ENCODE measurements at regions not wholly inside any gene's neighbourhood (a gene's known extent, or its start where the extent isn't known, plus 50 kb on each side); places are given as distances from the start of the nearest gene placed in this dataset.
A peak's percentile ranks its signal among the peaks of the same experiment; 100 is the strongest.

DNA sequence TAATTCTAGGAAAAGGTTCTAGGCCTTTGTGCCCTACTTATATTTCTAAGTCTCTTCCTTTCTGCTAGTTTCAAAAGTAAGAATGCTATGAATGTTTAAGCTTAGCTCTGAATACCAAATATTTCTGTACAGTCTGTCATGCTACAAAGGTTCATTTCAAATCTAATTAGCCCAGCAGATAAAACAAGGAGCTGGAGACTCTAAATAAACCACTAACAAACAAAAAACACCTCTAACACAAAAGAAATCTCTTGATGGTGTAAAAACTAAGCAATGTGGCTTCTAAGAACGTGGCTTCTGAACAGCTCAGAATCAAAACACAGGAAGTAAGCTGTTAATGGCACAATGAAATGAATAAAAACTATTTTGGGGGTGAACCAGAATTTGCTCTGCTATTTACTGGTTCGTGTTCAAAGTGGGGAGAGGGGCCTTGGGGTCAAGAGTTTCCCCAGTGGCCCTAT is 198.3 kb downstream of the BCAS1 start:
- no peak for DNase-seq (ENCODE audit: low spot score)
- H3K9me3 Mint-ChIP-seq (ENCODE audit: low read depth), result no peaks in the 10 kb centered on the region
- H3K4me1 Mint-ChIP-seq (ENCODE audit: low read depth), result peaks cover 35% of the 10 kb centered on the region
- H3K36me3 Mint-ChIP-seq (ENCODE audit: low read depth), result no peaks in the 10 kb centered on the region
- no peaks in the 10 kb centered on the region for H3K27me3 Mint-ChIP-seq (ENCODE audit: low read depth)
- peak overlapping the region; percentile 83 for H3K27ac Mint-ChIP-seq (ENCODE audit: unreplicated experiment)
- TF ChIP-seq, protein P1, sequence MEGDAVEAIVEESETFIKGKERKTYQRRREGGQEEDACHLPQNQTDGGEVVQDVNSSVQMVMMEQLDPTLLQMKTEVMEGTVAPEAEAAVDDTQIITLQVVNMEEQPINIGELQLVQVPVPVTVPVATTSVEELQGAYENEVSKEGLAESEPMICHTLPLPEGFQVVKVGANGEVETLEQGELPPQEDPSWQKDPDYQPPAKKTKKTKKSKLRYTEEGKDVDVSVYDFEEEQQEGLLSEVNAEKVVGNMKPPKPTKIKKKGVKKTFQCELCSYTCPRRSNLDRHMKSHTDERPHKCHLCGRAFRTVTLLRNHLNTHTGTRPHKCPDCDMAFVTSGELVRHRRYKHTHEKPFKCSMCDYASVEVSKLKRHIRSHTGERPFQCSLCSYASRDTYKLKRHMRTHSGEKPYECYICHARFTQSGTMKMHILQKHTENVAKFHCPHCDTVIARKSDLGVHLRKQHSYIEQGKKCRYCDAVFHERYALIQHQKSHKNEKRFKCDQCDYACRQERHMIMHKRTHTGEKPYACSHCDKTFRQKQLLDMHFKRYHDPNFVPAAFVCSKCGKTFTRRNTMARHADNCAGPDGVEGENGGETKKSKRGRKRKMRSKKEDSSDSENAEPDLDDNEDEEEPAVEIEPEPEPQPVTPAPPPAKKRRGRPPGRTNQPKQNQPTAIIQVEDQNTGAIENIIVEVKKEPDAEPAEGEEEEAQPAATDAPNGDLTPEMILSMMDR (IDR thresholded peaks at IDR 0.05), result no peak
- peak overlapping the region; percentile 13 for H3K4me3 Mint-ChIP-seq (ENCODE audit: unreplicated experiment)

DNA sequence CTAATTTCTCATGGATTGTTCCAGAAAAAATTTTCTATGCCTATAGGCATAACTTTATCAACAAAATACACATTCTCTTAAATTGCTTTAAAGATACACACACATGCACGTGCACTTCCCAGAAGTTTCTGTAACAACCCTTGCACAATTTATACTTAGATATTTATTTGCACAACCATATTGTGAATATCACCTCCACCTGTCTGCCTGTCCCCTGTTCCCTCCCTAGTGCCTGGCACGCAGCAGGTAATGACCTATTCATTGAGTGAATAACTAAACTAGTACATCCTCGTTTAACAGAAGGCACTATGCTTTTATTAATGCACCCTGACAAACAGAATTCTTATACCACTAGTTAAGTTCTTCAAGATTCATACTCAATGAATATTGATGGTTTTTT is 198.9 kb downstream of the BCAS1 start:
- Mint-ChIP-seq H3K4me1 (ENCODE audit: low read depth) (peaks cover 41% of the 10 kb centered on the region), H3K4me3 (ENCODE audit: unreplicated experiment) (no peak overlapping the region), H3K36me3 (ENCODE audit: low read depth) (no peaks in the 10 kb centered on the region)

DNA sequence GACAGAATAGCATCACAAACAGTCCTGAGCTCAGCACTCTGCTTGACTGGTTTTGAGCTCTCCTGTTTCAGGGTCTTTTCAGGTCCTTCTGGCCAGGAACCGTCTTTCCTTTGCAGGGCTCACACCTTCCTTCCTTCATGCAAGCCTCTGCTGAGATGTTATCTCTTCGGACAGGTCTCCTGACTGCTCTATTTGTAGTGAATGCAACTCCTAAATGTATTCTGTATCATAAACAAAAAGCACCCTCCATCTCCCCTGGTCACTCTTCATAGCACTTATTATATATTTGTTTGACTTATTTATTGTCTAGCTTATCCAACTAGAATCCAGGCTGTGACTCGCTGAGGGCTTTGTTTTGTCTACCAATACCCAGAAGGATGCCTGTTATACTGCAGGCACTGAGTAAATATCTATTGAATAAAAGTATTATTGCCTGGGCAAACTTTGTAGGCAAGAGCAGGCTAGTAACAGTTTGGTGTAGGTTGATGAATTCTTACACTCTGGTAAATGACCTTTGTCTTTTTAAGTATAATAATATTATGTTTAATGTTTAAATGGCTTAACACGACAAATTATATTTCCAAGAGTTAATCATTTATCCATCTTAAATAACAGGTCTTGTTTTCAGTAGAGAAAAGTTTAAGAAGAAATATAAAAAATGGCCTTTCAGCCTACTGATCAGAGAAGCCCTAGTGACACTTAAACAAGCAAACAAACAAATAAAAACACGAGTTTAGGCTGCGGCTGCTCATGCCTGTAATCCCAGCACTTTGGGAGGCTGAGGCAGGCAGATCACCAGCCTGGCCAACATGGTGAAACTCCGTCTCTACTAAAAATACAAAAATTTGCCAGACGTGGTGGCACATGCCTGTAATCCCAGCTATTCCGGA is 199.7 kb downstream of the BCAS1 start:
- H3K36me3 Mint-ChIP-seq (ENCODE audit: low read depth), result no peaks in the 10 kb centered on the region
- no peak overlapping the region for H3K27ac Mint-ChIP-seq (ENCODE audit: unreplicated experiment)
- H3K9me3 Mint-ChIP-seq (ENCODE audit: low read depth), result no peaks in the 10 kb centered on the region
- no peaks in the 10 kb centered on the region for H3K27me3 Mint-ChIP-seq (ENCODE audit: low read depth)
- peaks cover 50% of the 10 kb centered on the region for H3K4me1 Mint-ChIP-seq (ENCODE audit: low read depth)
- no peak for DNase-seq (ENCODE audit: low spot score)
- TF ChIP-seq, protein P1 (IDR thresholded peaks at IDR 0.05), result no peak
- no peak overlapping the region for H3K4me3 Mint-ChIP-seq (ENCODE audit: unreplicated experiment)

More for the DNA sequence above, 198.9 kb downstream of the BCAS1 start:
- no peaks in the 10 kb centered on the region for H3K27me3 Mint-ChIP-seq (ENCODE audit: low read depth)
- TF ChIP-seq, protein P1 (IDR thresholded peaks at IDR 0.05), result no peak
- H3K9me3 Mint-ChIP-seq (ENCODE audit: low read depth), result no peaks in the 10 kb centered on the region
- peak overlapping the region; percentile 83 for H3K27ac Mint-ChIP-seq (ENCODE audit: unreplicated experiment)
- no peak for DNase-seq (ENCODE audit: low spot score)

DNA sequence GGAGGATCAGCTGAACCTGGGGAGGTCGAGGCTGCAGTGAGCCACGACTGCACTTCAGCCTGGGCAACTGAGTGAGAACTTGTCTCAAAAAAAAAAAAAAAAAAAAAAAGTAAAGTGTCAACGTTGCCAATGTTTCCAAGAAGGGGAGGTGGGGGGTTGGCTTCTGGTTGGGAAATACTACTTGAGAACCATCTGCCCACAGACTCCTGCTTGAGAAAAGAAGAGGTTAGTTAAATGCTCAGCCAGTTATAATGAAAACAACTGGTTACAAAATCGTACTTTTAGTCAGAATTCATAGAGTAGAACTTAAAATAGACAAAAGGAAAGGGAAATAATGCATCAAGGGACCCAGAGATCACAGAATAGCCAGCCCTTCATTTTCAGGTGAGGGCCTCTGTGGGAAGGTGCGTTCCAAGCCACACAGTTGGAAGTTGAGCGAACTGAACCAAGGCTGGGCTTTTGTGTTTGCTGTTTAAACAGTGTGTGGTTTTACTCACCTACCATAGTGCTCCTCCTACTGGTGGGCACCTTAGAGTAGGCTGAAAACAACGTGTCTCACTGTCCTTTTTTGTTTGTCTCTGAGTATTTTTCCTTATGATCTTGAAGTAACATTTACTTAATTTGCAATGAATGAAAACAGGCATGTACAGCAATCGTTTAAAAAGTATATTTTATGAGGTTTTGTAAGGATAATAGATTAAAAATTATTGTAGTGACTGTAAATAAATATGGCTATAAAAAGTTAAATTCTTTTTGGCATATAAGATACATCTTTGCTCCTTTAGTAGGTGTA is 200.7 kb downstream of the BCAS1 start:
- H3K36me3 Mint-ChIP-seq (ENCODE audit: low read depth), result no peaks in the 10 kb centered on the region
- TF ChIP-seq, protein P1 (IDR thresholded peaks at IDR 0.05), result peak; percentile 90
- peak overlapping the region; percentile 39 for H3K27ac Mint-ChIP-seq (ENCODE audit: unreplicated experiment)
- H3K4me3 Mint-ChIP-seq (ENCODE audit: unreplicated experiment), result no peak overlapping the region
- peaks cover 56% of the 10 kb centered on the region for H3K4me1 Mint-ChIP-seq (ENCODE audit: low read depth)
- no peaks in the 10 kb centered on the region for H3K27me3 Mint-ChIP-seq (ENCODE audit: low read depth)
- no peak for DNase-seq (ENCODE audit: low spot score)
- no peaks in the 10 kb centered on the region for H3K9me3 Mint-ChIP-seq (ENCODE audit: low read depth)

DNA sequence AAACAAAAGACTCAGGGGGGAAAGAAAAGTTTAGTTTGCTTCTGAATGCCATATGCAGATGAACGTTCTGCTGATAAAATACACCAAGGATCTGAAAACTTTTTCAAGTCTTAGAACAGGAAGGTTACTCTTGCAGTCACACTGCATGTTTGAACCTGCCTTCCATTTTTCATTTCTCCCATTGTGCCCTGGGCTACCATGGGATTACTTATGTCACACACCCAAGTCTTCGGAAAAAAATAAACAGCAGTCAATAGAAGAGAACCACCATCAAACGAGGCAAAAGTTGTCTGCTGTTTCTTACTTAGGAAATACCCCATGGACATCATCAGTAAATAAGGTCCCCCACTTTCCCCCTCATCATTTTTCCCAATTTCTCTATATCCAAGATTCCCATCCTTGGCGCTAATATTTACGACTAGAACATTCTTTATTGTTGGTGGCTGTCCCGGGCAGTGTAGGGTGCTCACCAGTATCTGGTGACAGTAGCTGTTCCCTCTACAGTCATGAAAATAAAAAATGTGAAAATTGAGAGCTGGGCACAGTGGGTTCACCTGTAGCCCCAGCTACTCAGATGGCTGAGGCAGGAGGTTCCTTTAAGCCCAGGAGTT is 202.5 kb downstream of the BCAS1 start:
- no peaks in the 10 kb centered on the region for H3K36me3 Mint-ChIP-seq (ENCODE audit: low read depth)
- peaks cover 59% of the 10 kb centered on the region for H3K4me1 Mint-ChIP-seq (ENCODE audit: low read depth)
- TF ChIP-seq, protein P1 (IDR thresholded peaks at IDR 0.05), result no peak
- H3K9me3 Mint-ChIP-seq (ENCODE audit: low read depth), result no peaks in the 10 kb centered on the region
- H3K4me3 Mint-ChIP-seq (ENCODE audit: unreplicated experiment), result no peak overlapping the region
- no peak overlapping the region for H3K27ac Mint-ChIP-seq (ENCODE audit: unreplicated experiment)
- no peak for DNase-seq (ENCODE audit: low spot score)
- no peaks in the 10 kb centered on the region for H3K27me3 Mint-ChIP-seq (ENCODE audit: low read depth)
